Right lobe of liver (tissue), 6 donors: ENCODE measurements at regions not wholly inside any gene's neighbourhood (a gene's known extent, or its start where the extent isn't known, plus 50 kb on each side); places are given as distances from the start of the nearest gene placed in this dataset.
A peak's percentile ranks its signal among the peaks of the same experiment; 100 is the strongest.

Experiments used
- ATAC-seq, 4 donors: fragments of 200-7000 bp; cut with Tn5 transposase; one replicate each; pipeline ENCODE4 v1.9.1; 2020; ENCODE audit warnings: mild to moderate bottlenecking in 4 of 4, moderate library complexity in 4 of 4
- DNase-seq, 3 donors: peaks; one replicate each; pipeline ENCODE4 v3.0.0-alpha.2; 2020
- H3K27ac ChIP-seq, 3 donors: fragments of 200-600 bp; one replicate each; pipeline ENCODE4 v1.8.0; 2022
- H3K27me3 ChIP-seq, 2 donors: fragments of 200-600 bp; one replicate each; pipeline ENCODE4 v1.8.0; 2022
- H3K36me3 ChIP-seq, 4 donors: fragments of 200-600 bp; sonication (generic) in 1 of 4; one replicate each; pipeline versions ENCODE4 v1.5.1 to v1.8.0; 2017 to 2022; ENCODE audit warnings: control low read depth in 1 of 4
- H3K4me1 ChIP-seq, 4 donors: fragments of 200-600 bp; sonication (generic) in 1 of 4; one replicate each; pipeline versions ENCODE4 v1.5.1 to v1.8.0; 2017 to 2022; ENCODE audit warnings: control low read depth in 1 of 4
- H3K4me3 ChIP-seq, 3 donors: fragments of 200-600 bp; one replicate each; pipeline ENCODE4 v1.8.0; 2022
- H3K9me3 ChIP-seq, 4 donors: fragments of 200-600 bp; sonication (generic) in 1 of 4; one replicate each; pipeline versions ENCODE4 v1.5.1 to v1.8.0; 2017 to 2022; ENCODE audit warnings: control low read depth in 1 of 4
- POLR2A ChIP-seq: fragments of 450-650 bp; IDR thresholded peaks from one replicate; pipeline ENCODE4 v1.6.1; 2017; ENCODE audit warnings: antibody characterized with exemption, mild to moderate bottlenecking
- WGBS: methylation state at CpG from one replicate; pipeline ENCODE4 v1.1.6; 2018; ENCODE audit warnings: low coverage, low lambda C conversion rate; ENCODE audit not compliant: insufficient coverage; ENCODE audit errors: missing lambda C conversion rate; 5-methylcytosine and 5-hydroxymethylcytosine counted together
- intact Hi-C, 2 donors: fragments of 100-400 bp; cut with DNase I; formaldehyde crosslinking; loops; one replicate each; pipeline versions ENCODE4 v1.11.2 to v1.14.1; 2022
- TF ChIP-seq, protein P1 (sequence below), 4 donors: fragments of 200-600 bp in 3 of 4; fragments of 450-650 bp in 1 of 4; IDR thresholded peaks; one replicate each; pipeline versions ENCODE4 v1.5.1 to v1.8.0; 2016 to 2022; ENCODE audit warnings: antibody characterized with exemption in 4 of 4, mild to moderate bottlenecking in 2 of 4
- donor health status: DM: no; HTN: yes; CAD: no.
- donor health status: DM: no; HTN: no; CAD: no.
- donor health status: DM: no; HTN: no; CAD: no.
- donor health status: DM: no; HTN: yes; CAD: no.
- donor health status: DM: no; HTN: yes; CAD: no.

DNA sequence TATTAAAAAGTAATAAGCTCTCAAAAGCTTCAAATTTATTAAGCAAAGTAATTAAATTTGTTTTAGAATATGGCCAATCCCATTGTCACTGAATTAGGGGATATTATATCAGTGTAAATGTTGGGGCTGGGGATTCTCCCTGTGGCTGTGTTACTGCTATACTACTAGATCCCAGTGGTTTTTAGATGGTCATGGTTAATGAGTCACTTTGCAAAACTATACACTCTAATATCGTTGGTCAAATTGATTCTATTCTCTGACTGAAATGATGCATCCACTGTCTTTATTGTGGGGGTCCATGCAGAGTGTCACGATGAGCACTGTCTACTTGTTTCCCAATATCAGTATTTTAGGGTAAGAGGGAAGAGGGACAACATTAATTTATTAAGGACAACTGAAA, 336.9 kb upstream of the PREP start:
- H3K27me3 ChIP-seq: no peaks in the 10 kb centered on the region
- no peak overlapping the region for H3K4me3 ChIP-seq
- ATAC-seq (no peak), DNase-seq (no peak)
- no peak for TF ChIP-seq POLR2A
- TF ChIP-seq, protein P1, sequence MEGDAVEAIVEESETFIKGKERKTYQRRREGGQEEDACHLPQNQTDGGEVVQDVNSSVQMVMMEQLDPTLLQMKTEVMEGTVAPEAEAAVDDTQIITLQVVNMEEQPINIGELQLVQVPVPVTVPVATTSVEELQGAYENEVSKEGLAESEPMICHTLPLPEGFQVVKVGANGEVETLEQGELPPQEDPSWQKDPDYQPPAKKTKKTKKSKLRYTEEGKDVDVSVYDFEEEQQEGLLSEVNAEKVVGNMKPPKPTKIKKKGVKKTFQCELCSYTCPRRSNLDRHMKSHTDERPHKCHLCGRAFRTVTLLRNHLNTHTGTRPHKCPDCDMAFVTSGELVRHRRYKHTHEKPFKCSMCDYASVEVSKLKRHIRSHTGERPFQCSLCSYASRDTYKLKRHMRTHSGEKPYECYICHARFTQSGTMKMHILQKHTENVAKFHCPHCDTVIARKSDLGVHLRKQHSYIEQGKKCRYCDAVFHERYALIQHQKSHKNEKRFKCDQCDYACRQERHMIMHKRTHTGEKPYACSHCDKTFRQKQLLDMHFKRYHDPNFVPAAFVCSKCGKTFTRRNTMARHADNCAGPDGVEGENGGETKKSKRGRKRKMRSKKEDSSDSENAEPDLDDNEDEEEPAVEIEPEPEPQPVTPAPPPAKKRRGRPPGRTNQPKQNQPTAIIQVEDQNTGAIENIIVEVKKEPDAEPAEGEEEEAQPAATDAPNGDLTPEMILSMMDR (IDR thresholded peaks at IDR 0.05): no peak
- no peaks in the 10 kb centered on the region for H3K4me1 ChIP-seq
- H3K27ac ChIP-seq: no peak overlapping the region
- 65% methylated on average over 2 of the region's 2 CpGs for WGBS
- H3K9me3 ChIP-seq: no peaks in the 10 kb centered on the region
- no peaks in the 10 kb centered on the region for H3K36me3 ChIP-seq
- intact Hi-C loops: no loop called here

DNA sequence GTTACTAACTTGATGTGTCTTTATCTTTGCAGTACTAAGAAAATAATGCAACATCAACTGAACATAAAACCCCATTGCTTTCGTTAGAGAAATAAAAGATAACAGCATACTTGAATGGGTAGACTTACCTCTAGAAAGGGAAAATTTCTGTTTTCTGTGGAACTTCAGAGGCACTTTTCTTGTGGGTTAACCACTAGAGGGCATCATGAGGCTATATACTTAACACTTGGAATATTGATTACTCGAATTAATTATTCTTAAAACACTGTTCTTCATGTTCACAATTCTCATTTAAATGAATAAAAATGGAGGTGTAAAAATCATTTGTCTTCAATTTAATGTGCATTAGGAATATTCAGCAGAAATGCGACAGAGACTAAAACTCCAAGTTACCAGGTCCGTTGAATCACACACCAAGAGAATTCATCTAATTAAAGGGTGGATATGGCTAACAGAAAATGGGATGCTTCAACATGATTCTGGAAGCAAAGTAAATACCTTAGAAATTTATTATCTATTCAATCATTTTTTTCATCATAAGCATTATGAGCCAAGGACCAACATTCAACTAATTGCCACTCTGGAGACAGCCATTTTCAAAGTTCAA, 330.8 kb upstream of the PREP start:
- 48% methylated on average over 4 of the region's 4 CpGs for WGBS
- intact Hi-C loops: no loop called here
- Histone ChIP-seq H3K9me3 (no peaks in the 10 kb centered on the region), H3K27me3 (no peaks in the 10 kb centered on the region), H3K4me3 (no peak overlapping the region), H3K4me1 (no peaks in the 10 kb centered on the region), H3K36me3 (no peaks in the 10 kb centered on the region), H3K27ac (no peak overlapping the region)
- DNase-seq (no peak), ATAC-seq (peak; percentile 49 to 70 (median 66))
- TF ChIP-seq POLR2A: no peak
- TF ChIP-seq, protein P1 (IDR thresholded peaks at IDR 0.05): peak; percentile 69 to 78 (median 76)

DNA sequence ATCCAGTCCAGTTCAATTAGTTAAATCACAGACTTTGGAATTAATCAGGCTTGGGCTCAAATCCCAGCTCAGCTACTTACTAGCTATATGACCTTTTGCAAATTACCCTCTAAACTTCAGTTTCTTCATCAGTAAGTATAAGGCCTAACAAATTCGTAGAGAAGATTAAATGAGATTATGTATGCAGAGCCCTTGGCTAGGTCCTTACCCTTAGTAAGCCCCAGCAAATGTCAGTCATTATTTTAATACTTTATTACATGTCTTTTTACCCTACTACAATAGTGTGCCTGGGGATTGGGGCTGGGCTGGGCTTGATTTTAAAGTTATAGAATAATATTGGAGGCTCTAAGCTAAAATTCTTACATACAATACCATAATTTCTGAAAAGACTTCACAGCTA, 326.1 kb upstream of the PREP start:
- Histone ChIP-seq H3K27ac (no peak overlapping the region), H3K4me1 (no peaks in the 10 kb centered on the region), H3K27me3 (no peaks in the 10 kb centered on the region), H3K4me3 (no peak overlapping the region), H3K9me3 (no peaks in the 10 kb centered on the region), H3K36me3 (no peaks in the 10 kb centered on the region)
- 71% methylated on average over 1 of the region's 1 CpG for WGBS
- intact Hi-C loops: no loop called here
- DNase-seq (no peak), ATAC-seq (no peak)
- no peak for TF ChIP-seq POLR2A
- TF ChIP-seq, protein P1 (IDR thresholded peaks at IDR 0.05): no peak

DNA sequence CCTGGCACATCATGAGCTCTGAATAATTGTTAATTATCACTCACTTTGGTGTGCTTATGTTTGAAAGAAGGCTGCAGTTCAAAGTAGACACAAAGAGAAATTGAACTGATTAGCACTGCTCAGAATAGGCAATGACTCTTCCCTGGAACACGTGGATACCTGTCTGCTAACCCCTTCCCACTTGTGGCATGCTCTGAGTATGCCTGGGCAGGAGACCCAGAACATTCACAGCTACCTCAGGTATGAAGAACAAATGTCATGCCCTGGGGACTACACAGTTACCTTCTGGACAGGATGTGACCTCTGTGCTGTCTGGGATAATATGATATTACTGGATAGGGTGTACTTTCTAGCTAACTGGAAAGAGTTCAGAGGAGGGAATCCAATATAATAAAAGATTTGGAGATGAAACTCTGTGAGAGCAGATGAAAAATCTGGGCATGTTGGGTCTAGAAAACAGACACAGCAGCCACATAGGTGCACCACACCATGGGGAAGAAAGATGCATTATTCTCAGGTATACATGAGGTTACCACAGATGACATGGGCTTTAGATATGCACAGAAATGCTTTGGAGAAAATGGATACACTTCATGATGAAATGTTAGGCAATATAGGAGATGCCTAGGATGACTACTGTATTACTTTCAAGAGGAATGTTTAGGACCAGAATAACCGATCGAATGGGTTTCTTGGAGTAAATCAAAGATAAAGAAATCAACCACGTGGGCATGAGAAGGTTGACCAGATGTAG, 324.2 kb upstream of the PREP start:
- no peaks in the 10 kb centered on the region for H3K9me3 ChIP-seq
- no peak for TF ChIP-seq POLR2A
- TF ChIP-seq, protein P1 (IDR thresholded peaks at IDR 0.05): no peak
- ATAC-seq (no peak), DNase-seq (no peak)
- H3K4me1 ChIP-seq: no peaks in the 10 kb centered on the region
- H3K27ac ChIP-seq: no peak overlapping the region
- H3K4me3 ChIP-seq: no peak overlapping the region
- H3K27me3 ChIP-seq: no peaks in the 10 kb centered on the region
- WGBS: 78% methylated on average over 4 of the region's 4 CpGs
- no peaks in the 10 kb centered on the region for H3K36me3 ChIP-seq
- intact Hi-C loops: no loop called here
